GM12878 (cell line): ENCODE measurements at regions not wholly inside any gene's neighbourhood (a gene's known extent, or its start where the extent isn't known, plus 50 kb on each side); places are given as distances from the start of the nearest gene placed in this dataset.
A peak's percentile ranks its signal among the peaks of the same experiment; 100 is the strongest.

Experiments used
- HDAC2 ChIP-seq: fragments of 200-600 bp; sonication (generic); IDR thresholded peaks from 2 replicates; pipeline ENCODE4 v1.6.1; 2017
- IKZF1 ChIP-seq: fragments of 450-650 bp; conservative IDR thresholded peaks from 2 replicates; pipeline ENCODE4 v1.6.1; 2017; ENCODE audit warnings: antibody characterized with exemption, mild to moderate bottlenecking
- IKZF2 ChIP-seq, 2 experiments: fragments of 450-650 bp; IDR thresholded peaks; 2 replicates each; pipeline ENCODE4 v1.6.1; 2017; ENCODE audit warnings: mild to moderate bottlenecking in 2 of 2, moderate library complexity in 2 of 2
- KAT2A ChIP-seq: conservative IDR thresholded peaks from 2 replicates; pipeline ENCODE4 v1.6.1; 2011; ENCODE audit warnings: low read depth, low read length; ENCODE audit not compliant: control insufficient read depth
- MEF2A ChIP-seq: IDR thresholded peaks from 2 replicates; pipeline ENCODE4 v1.6.1; 2011; ENCODE audit warnings: low read depth, mild to moderate bottlenecking, low read length, moderate library complexity; ENCODE audit not compliant: insufficient read depth
- MYB ChIP-seq: fragments of 150-350 bp; IDR thresholded peaks from 2 replicates; pipeline ENCODE4 v1.6.1; 2014; ENCODE audit warnings: mild to moderate bottlenecking, low read depth, low read length, borderline replicate concordance
- NBN ChIP-seq: fragments of 450-650 bp; IDR thresholded peaks from 2 replicates; pipeline ENCODE4 v1.6.1; 2016
- NFYA ChIP-seq: IDR thresholded peaks from 2 replicates; pipeline ENCODE4 v1.6.1; 2011; ENCODE audit warnings: low read depth, mild to moderate bottlenecking, low read length, improper control_type of control experiment, borderline replicate concordance
- NFYB ChIP-seq: IDR thresholded peaks from 2 replicates; pipeline ENCODE4 v1.6.1; 2011; ENCODE audit warnings: low read depth, mild to moderate bottlenecking, low read length, improper control_type of control experiment, moderate library complexity; ENCODE audit not compliant: insufficient read depth
- NR2C1 ChIP-seq: fragments of 450-650 bp; IDR thresholded peaks from 2 replicates; pipeline ENCODE4 v1.6.1; 2017; ENCODE audit warnings: antibody characterized with exemption, mild to moderate bottlenecking, moderate library complexity
- PML ChIP-seq: IDR thresholded peaks from 2 replicates; pipeline ENCODE4 v1.6.1; 2012; ENCODE audit warnings: low read length, inconsistent platforms
- RAD51 ChIP-seq: fragments of 450-650 bp; IDR thresholded peaks from 2 replicates; pipeline ENCODE4 v1.6.1; 2016; ENCODE audit warnings: moderate library complexity, mild to moderate bottlenecking, inconsistent platforms
- WRNIP1 ChIP-seq: IDR thresholded peaks from 2 replicates; pipeline ENCODE4 v1.6.1; 2011; ENCODE audit warnings: low read depth, low read length, improper control_type of control experiment, borderline replicate concordance
- ZBTB11 ChIP-seq: fragments of 450-650 bp; formaldehyde crosslinking; IDR thresholded peaks from 2 replicates; pipeline ENCODE4 v1.5.0; 2022; ENCODE audit warnings: mild to moderate bottlenecking, missing genetic modification characterization
- ZNF384 ChIP-seq: IDR thresholded peaks from 2 replicates; pipeline ENCODE4 v1.6.1; 2012; ENCODE audit warnings: low read depth, mild to moderate bottlenecking, low read length, improper control_type of control experiment, borderline replicate concordance
- ZNF592 ChIP-seq: fragments of 450-650 bp; IDR thresholded peaks from 2 replicates; pipeline ENCODE4 v1.6.1; 2017; ENCODE audit warnings: mild to moderate bottlenecking, moderate library complexity
- TF ChIP-seq, protein P1 (sequence below): fragments of 450-650 bp; IDR thresholded peaks from 2 replicates; pipeline ENCODE4 v1.6.1; 2017; ENCODE audit warnings: mild to moderate bottlenecking, low read depth, inconsistent platforms; ENCODE audit not compliant: poor library complexity, severe bottlenecking
- TF ChIP-seq, protein P2 (sequence below): fragments of 450-650 bp; IDR thresholded peaks from 2 replicates; pipeline ENCODE4 v1.6.1; 2016; ENCODE audit warnings: mild to moderate bottlenecking

DNA sequence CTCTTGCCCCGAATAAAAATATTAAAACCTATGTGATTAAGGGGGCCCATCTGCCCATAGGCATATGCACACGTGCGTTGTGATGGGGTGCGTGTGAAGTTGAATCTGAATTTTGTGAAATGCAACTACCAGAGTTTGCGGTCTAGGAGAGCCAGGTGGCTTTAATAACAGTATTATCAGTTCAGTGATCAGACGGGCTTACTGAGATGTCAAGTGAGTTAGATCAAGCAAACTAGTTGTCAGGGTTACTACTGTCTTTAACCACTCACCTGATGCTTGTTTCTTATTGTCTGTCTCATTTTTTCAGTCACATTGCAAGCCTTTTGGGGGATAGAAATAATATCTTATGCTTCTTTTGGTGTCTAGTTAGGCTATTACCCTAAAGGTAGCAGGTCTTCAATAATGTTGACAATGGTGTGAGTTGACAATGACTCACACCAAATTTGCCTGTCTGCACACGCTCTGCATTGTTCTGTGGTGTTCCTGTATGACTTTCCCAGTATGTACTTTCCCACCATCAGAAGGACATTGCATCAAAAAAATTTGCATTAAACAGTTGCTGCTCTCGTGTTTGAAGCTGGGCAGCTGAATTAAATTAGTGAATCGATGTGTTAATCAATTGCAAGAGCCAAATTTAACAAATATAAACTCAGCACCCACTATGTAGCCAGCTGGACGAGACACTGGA, 103.1 kb upstream of the NAA20 start (continued):
- TF ChIP-seq RAD51 (no peak), IKZF1 (peak; percentile 44; the same call in 1 of the 2 replicates), NBN (no peak), PML (no peak), WRNIP1 (no peak), KAT2A (no peak), IKZF2 (IDR thresholded peaks at IDR 0.05) (peak; percentile 41 to 53; a peak in 3 of 4 replicates), HDAC2 (no peak), MYB (no peak), MEF2A (0 out of 2 replicates have a peak, but pooled peaks have one; percentile 7), NFYA (no peak), NFYB (no peak), ZNF384 (no peak), NR2C1 (no peak), ZNF592 (no peak), ZBTB11 (CRISPR knock-in tag) (no peak)
- TF ChIP-seq, protein P1, sequence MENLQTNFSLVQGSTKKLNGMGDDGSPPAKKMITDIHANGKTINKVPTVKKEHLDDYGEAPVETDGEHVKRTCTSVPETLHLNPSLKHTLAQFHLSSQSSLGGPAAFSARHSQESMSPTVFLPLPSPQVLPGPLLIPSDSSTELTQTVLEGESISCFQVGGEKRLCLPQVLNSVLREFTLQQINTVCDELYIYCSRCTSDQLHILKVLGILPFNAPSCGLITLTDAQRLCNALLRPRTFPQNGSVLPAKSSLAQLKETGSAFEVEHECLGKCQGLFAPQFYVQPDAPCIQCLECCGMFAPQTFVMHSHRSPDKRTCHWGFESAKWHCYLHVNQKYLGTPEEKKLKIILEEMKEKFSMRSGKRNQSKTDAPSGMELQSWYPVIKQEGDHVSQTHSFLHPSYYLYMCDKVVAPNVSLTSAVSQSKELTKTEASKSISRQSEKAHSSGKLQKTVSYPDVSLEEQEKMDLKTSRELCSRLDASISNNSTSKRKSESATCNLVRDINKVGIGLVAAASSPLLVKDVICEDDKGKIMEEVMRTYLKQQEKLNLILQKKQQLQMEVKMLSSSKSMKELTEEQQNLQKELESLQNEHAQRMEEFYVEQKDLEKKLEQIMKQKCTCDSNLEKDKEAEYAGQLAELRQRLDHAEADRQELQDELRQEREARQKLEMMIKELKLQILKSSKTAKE = peak; percentile 75
- TF ChIP-seq, protein P2, sequence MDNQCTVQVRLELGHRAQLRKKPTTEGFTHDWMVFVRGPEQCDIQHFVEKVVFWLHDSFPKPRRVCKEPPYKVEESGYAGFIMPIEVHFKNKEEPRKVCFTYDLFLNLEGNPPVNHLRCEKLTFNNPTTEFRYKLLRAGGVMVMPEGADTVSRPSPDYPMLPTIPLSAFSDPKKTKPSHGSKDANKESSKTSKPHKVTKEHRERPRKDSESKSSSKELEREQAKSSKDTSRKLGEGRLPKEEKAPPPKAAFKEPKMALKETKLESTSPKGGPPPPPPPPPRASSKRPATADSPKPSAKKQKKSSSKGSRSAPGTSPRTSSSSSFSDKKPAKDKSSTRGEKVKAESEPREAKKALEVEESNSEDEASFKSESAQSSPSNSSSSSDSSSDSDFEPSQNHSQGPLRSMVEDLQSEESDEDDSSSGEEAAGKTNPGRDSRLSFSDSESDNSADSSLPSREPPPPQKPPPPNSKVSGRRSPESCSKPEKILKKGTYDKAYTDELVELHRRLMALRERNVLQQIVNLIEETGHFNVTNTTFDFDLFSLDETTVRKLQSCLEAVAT = no peak
